SK-N-SH (cell line): ENCODE measurements at regions not wholly inside any gene's neighbourhood (a gene's known extent, or its start where the extent isn't known, plus 50 kb on each side); places are given as distances from the start of the nearest gene placed in this dataset.

ENCODE experiments used
- CTCF ChIA-PET: fragments of 300-600, 350-600 bp; formaldehyde crosslinking; extraction: SDS; loops from one replicate; lab custom pipeline; 2021; lab: Yijun Ruan, JAX
- POLR2A ChIA-PET: fragments of 350-600 bp; sonication (Branson Sonifier 250); formaldehyde crosslinking; extraction: SDS; loops from one replicate; lab custom pipeline; 2020; ENCODE audit warnings: antibody characterized with exemption, inconsistent platforms; lab: Yijun Ruan, JAX
- DNase-seq: peaks from one replicate; pipeline ENCODE4 v3.0.0; 2012
- H2AFZ ChIP-seq: fragments of 200-600 bp; sonication (generic); 2 replicates; pipeline ENCODE4 v1.8.1; 2016; ENCODE audit warnings: antibody characterized with exemption, mild to moderate bottlenecking, low read depth
- H3F3A ChIP-seq: fragments of 200-600 bp; sonication (generic); replicated peaks from 2 replicates; pipeline ENCODE3; 2016; ENCODE audit warnings: antibody characterized with exemption, mild to moderate bottlenecking; ENCODE audit not compliant: insufficient read depth
- H3K27ac ChIP-seq, 2 experiments: fragments of 200-500 bp in 1 of 2; fragments of 200-600 bp in 1 of 2; sonication (Bioruptor generic) in 1 of 2; sonication (generic), shearing (Covaris generic) in 1 of 2; 2 replicates each; pipeline versions ENCODE4 v1.5.1 to v1.6.1; 2014 to 2016; ENCODE audit warnings: low read depth in 2 of 2, inconsistent platforms in 1 of 2, low read length in 1 of 2, mild to moderate bottlenecking in 1 of 2, mixed read lengths in 1 of 2
- H3K27me3 ChIP-seq: fragments of 200-600 bp; sonication (generic), shearing (Covaris generic); 2 replicates; pipeline ENCODE4 v1.6.1; 2016; ENCODE audit warnings: mixed run types; ENCODE audit not compliant: insufficient read depth
- H3K36me3 ChIP-seq, 2 experiments: fragments of 200-500 bp in 1 of 2; fragments of 200-600 bp in 1 of 2; sonication (Bioruptor generic) in 1 of 2; sonication (generic) in 1 of 2; replicated peaks in 1 of 2; 2 replicates each; pipeline versions ENCODE3 to v1.5.1; 2014 to 2016; ENCODE audit warnings: low read length in 1 of 2, mild to moderate bottlenecking in 1 of 2; ENCODE audit not compliant: insufficient read depth in 2 of 2, control insufficient read depth in 1 of 2
- H3K4me1 ChIP-seq, 2 experiments: fragments of 200-500 bp in 1 of 2; fragments of 200-600 bp in 1 of 2; sonication (Bioruptor generic) in 1 of 2; sonication (generic), shearing (Covaris generic) in 1 of 2; 2 replicates each; pipeline versions ENCODE4 v1.5.1 to v1.6.1; 2014 to 2016; ENCODE audit warnings: low read depth in 1 of 2, low read length in 1 of 2, mixed run types in 1 of 2; ENCODE audit not compliant: insufficient read depth in 2 of 2, control insufficient read depth in 1 of 2
- H3K4me2 ChIP-seq: fragments of 200-600 bp; sonication (generic), shearing (Covaris generic); 2 replicates; pipeline ENCODE4 v1.6.1; 2017; ENCODE audit warnings: mixed run types
- H3K4me3 ChIP-seq, 2 experiments: fragments of 200-500 bp in 1 of 2; fragments of 200-600 bp in 1 of 2; sonication (Bioruptor generic) in 1 of 2; sonication (generic), shearing (Covaris generic) in 1 of 2; 2 replicates each; pipeline versions ENCODE4 v1.5.1 to v1.8.1; 2014 to 2016; ENCODE audit warnings: low read depth in 2 of 2, inconsistent platforms in 1 of 2, low read length in 1 of 2, mild to moderate bottlenecking in 1 of 2, mixed read lengths in 1 of 2, moderate library complexity in 1 of 2
- H3K79me2 ChIP-seq: fragments of 200-600 bp; sonication (generic); 2 replicates; pipeline ENCODE4 v1.8.1; 2017; ENCODE audit warnings: mild to moderate bottlenecking; ENCODE audit not compliant: insufficient read depth
- H3K9ac ChIP-seq: fragments of 200-600 bp; sonication (generic); 2 replicates; pipeline ENCODE4 v1.6.1; 2017; ENCODE audit warnings: mixed run types
- H3K9me2 ChIP-seq: fragments of 200-600 bp; sonication (generic); 2 replicates; pipeline ENCODE4 v1.6.1; 2017; ENCODE audit warnings: mixed run types
- H3K9me3 ChIP-seq: fragments of 200-600 bp; sonication (generic); 2 replicates; pipeline ENCODE4 v1.6.1; 2017; ENCODE audit warnings: mixed run types, mild to moderate bottlenecking, moderate library complexity
- H4K20me1 ChIP-seq: fragments of 200-600 bp; sonication (generic); 2 replicates; pipeline ENCODE4 v1.6.1; 2017; ENCODE audit warnings: mild to moderate bottlenecking, mixed run types; ENCODE audit not compliant: insufficient read depth
- CHD2 ChIP-seq: fragments of 150-350 bp; IDR thresholded peaks from 2 replicates; pipeline ENCODE4 v1.6.1; 2018; ENCODE audit warnings: low read length; ENCODE audit not compliant: partially characterized antibody
- CTCF ChIP-seq: fragments of 200-600 bp; sonication (generic); IDR thresholded peaks from 2 replicates; pipeline ENCODE4 v1.6.1; 2017; ENCODE audit warnings: antibody characterized with exemption, mild to moderate bottlenecking, moderate library complexity
- EP300 ChIP-seq, 2 experiments: IDR thresholded peaks; 2 replicates each; pipeline versions ENCODE4 v1.4.0 to v1.6.1; 2012; ENCODE audit warnings: borderline replicate concordance in 1 of 2, low read depth in 1 of 2, low read length in 1 of 2
- FOSL2 ChIP-seq: IDR thresholded peaks from 2 replicates; pipeline ENCODE4 v1.4.0; 2012; ENCODE audit warnings: low read depth, mild to moderate bottlenecking, moderate library complexity, borderline replicate concordance
- FOXJ3 ChIP-seq: sonication (generic); formaldehyde crosslinking; IDR thresholded peaks from 2 replicates; pipeline ENCODE4 v1.5.1; 2020; ENCODE audit warnings: mild to moderate bottlenecking, missing genetic modification reagents
- GATA2 ChIP-seq: sonication (generic); formaldehyde crosslinking; IDR thresholded peaks from 2 replicates; pipeline ENCODE4 v1.5.0; 2020; ENCODE audit warnings: mild to moderate bottlenecking, missing genetic modification reagents
- JUND ChIP-seq: IDR thresholded peaks from 2 replicates; pipeline ENCODE4 v1.4.0; 2012
- MAX ChIP-seq: IDR thresholded peaks from 2 replicates; pipeline ENCODE4 v1.4.0; 2012; ENCODE audit warnings: low read depth
- MEF2A ChIP-seq: IDR thresholded peaks from 2 replicates; pipeline ENCODE4 v1.4.0; 2012; ENCODE audit warnings: low read depth, borderline replicate concordance
- MXI1 ChIP-seq: IDR thresholded peaks from 2 replicates; pipeline ENCODE4 v1.6.1; 2012; ENCODE audit warnings: mild to moderate bottlenecking, low read depth, low read length, improper control_type of control experiment
- NFIC ChIP-seq: IDR thresholded peaks from 2 replicates; pipeline ENCODE4 v1.4.0; 2012; ENCODE audit warnings: borderline replicate concordance
- PBX3 ChIP-seq: IDR thresholded peaks from 2 replicates; pipeline ENCODE4; 2012
- REST ChIP-seq: IDR thresholded peaks from 2 replicates; pipeline ENCODE4 v1.6.1; 2012; ENCODE audit warnings: mild to moderate bottlenecking, low read depth, low read length, moderate library complexity
- RFX5 ChIP-seq: IDR thresholded peaks from 2 replicates; pipeline ENCODE4 v1.6.1; 2012; ENCODE audit warnings: mild to moderate bottlenecking, improper control_type of control experiment, low read length
- SMC3 ChIP-seq: IDR thresholded peaks from 2 replicates; pipeline ENCODE4 v1.6.1; 2012; ENCODE audit warnings: low read depth, low read length, improper control_type of control experiment
- TCF12 ChIP-seq: IDR thresholded peaks from 2 replicates; pipeline ENCODE4 v1.4.0; 2012
- TEAD4 ChIP-seq: IDR thresholded peaks from 2 replicates; pipeline ENCODE4 v1.4.0; 2012; ENCODE audit warnings: mild to moderate bottlenecking, borderline replicate concordance; ENCODE audit not compliant: insufficient read depth
- USF1 ChIP-seq: IDR thresholded peaks from 2 replicates; pipeline ENCODE4 v1.4.0; 2012; ENCODE audit warnings: low read depth, borderline replicate concordance
- YY1 ChIP-seq: IDR thresholded peaks from 2 replicates; pipeline ENCODE4 v1.4.0; 2012; ENCODE audit warnings: low read depth, mild to moderate bottlenecking
- WGBS: methylation state at CpG from one replicate; pipeline ENCODE4 v1.1.6; 2017; ENCODE audit warnings: low lambda C conversion rate; 5-methylcytosine and 5-hydroxymethylcytosine counted together

GRCh38 chr5:53256746-53257145 is 147.2 kb upstream of the MOCS2 start (continued):
- TF ChIP-seq FOSL2, result peak; percentile 74; the same call in 1 of the 2 replicates

- no peaks in the 10 kb centered on the region for H3K27me3 ChIP-seq
- H4K20me1 ChIP-seq, result no peaks in the 10 kb centered on the region
- 69% methylated on average over 2 of the region's 2 CpGs for WGBS
- H3K9me2 ChIP-seq, result no peaks in the 10 kb centered on the region
- H3K9ac ChIP-seq, result no peak overlapping the region
- H2AFZ ChIP-seq, result no peak overlapping the region
- TF ChIP-seq EP300 (IDR thresholded peaks at IDR 0.05; ENCODE audit: borderline replicate concordance in 1 of 2, low read depth in 1 of 2, low read length in 1 of 2) (no peak), FOSL2 (0 out of 2 replicates have a peak, but pooled peaks have one; percentile 6), GATA2 (CRISPR knock-in tag) (no peak), PBX3 (peak; percentile 66), MXI1 (no peak), CTCF (no peak), TCF12 (peak; percentile 50)
- TF ChIP-seq, all 33 proteins: peak for 3
- peaks cover 0 to 21% of the 10 kb centered on the region in 2 experiments; a peak in 1 of 4 replicates for H3K4me1 ChIP-seq
- H3K79me2 ChIP-seq, result no peaks in the 10 kb centered on the region
- no peak for DNase-seq
- H3K27ac ChIP-seq, result no peak overlapping the region
- no peak overlapping the region for H3K4me2 ChIP-seq
- no peaks in the 10 kb centered on the region for H3K36me3 ChIP-seq
- CTCF ChIA-PET, result no interaction called here
- POLR2A ChIA-PET, result no interaction called here
- no peaks in the 10 kb centered on the region for H3K9me3 ChIP-seq
- peaks cover 13% of the 10 kb centered on the region for H3F3A ChIP-seq
- no peak overlapping the region for H3K4me3 ChIP-seq
Observed at GRCh38 chr5:53257806-53258373, 148.3 kb upstream of the MOCS2 start.

- H3K9me2 ChIP-seq, result no peaks in the 10 kb centered on the region
- no peak overlapping the region for H3K4me2 ChIP-seq
- H3K9ac ChIP-seq, result no peak overlapping the region
- no peaks in the 10 kb centered on the region for H3K27me3 ChIP-seq
- no peaks in the 10 kb centered on the region for H3K36me3 ChIP-seq
- WGBS, result 100% methylated on average over 1 of the region's 1 CpG
- peaks cover 0 to 10% of the 10 kb centered on the region in 2 experiments; a peak in 1 of 4 replicates for H3K4me1 ChIP-seq
- H4K20me1 ChIP-seq, result no peaks in the 10 kb centered on the region
- H3K4me3 ChIP-seq, result no peak overlapping the region
- H3K79me2 ChIP-seq, result no peaks in the 10 kb centered on the region
- CTCF ChIA-PET, result no interaction called here
- no peak for DNase-seq
- POLR2A ChIA-PET, result no interaction called here
- H3F3A ChIP-seq, result peaks cover 9% of the 10 kb centered on the region
- no peak overlapping the region for H3K27ac ChIP-seq
- H2AFZ ChIP-seq, result no peak overlapping the region
- H3K9me3 ChIP-seq, result no peaks in the 10 kb centered on the region
- no peak for TF ChIP-seq EP300 (IDR thresholded peaks at IDR 0.05; ENCODE audit: borderline replicate concordance in 1 of 2, low read depth in 1 of 2, low read length in 1 of 2)
- no peak for TF ChIP-seq MAX
- no peak for TF ChIP-seq RFX5
- TF ChIP-seq SMC3, result no peak
- no peak for TF ChIP-seq USF1
- TF ChIP-seq FOXJ3, result no peak
- no peak for TF ChIP-seq TCF12
- TF ChIP-seq TEAD4, result no peak
- TF ChIP-seq REST, result no peak
- no peak for TF ChIP-seq YY1
- no peak for TF ChIP-seq NFIC
- TF ChIP-seq JUND, result no peak
- TF ChIP-seq CHD2, result no peak
- TF ChIP-seq MEF2A, result no peak
Observed at GRCh38 chr5:53259176-53259575, 149.6 kb upstream of the MOCS2 start.
